D341Med (cell line): ENCODE measurements at regions not wholly inside any gene's neighbourhood (a gene's known extent, or its start where the extent isn't known, plus 50 kb on each side); places are given as distances from the start of the nearest gene placed in this dataset.
"Not testable (repeated sequence)": the region's sequence is repeated elsewhere in the genome, so short reads cannot be mapped to it uniquely, and the experiment has no call there.

Experiments
- DNase-seq: peaks from one replicate; pipeline ENCODE4 v3.0.0; 2012; ENCODE audit warnings: low spot score

DNA sequence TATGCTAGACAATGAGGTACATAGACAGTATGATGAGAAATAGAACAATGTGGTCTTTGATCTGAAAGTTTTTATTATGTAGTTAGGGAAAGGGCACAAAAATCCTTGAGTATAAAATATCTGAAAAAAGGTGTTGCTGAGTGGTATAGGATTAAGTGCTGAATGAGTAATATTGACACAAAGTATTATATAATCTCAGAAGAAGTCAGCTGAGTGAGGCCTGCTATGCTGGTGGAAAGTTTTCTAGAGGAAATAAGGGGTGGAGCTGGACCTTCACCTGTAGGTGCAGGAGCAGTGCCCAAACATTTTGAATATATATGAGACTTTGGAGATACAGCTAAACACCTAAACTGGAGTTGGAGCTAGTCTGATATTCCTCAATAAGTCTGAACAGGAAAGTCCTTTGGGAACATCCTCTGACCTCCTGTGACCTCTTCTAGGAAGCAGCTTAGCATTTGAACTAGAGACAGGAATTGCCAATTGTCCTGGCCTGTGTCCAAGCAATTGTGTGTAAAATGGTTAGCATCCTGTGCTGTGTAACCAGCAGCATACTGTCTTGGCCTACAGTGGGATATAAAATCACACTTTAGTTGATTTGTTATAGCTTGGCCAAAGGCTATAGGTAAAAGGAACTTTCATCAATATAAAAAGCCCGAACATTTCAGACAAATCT is 285.3 kb downstream of the ANKRD50 start:
- no peak for DNase-seq

DNA sequence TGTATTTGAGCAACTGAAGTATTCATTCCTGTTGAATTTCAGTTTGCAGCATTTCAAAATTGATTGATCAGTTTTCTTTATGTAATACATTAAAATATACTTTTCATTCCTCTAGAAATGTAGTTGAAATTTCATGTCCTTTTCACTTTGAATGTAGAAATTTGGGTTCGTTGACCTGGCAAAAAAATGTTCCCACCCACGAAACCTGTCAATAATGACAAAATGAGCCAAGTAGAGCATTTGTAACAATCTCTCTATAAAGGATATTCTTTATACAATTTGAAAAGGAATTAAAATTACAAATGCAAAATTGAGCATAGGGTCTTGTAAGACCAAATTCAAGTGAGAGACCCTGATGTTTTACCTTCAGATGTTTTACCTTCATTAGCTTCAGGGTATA is 283.9 kb downstream of the ANKRD50 start:
- DNase-seq: no peak

DNA sequence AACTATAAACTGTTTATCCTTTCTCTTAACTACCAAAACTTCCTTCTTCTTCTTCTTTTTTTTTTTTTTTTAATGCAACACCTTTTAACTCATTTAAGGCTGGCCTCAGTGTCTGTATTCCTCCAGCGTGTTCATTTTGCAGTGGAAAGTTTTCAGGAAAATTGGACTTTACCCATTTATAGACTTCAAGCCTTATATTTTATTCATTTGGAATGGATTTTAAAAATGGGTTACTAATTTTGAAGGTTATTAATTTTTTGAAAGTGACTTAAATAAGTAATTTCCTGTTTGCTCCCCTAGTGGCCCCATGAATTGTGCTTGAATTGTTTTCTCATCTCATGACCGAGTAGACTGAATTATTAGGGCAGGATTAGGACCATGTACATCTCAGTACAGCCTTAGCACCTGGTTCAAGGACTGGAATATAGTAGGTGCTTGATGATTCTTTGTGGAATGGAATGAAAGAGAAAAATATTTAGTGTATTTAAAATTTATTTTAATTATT is 282.7 kb downstream of the ANKRD50 start:
- no peak for DNase-seq

DNA sequence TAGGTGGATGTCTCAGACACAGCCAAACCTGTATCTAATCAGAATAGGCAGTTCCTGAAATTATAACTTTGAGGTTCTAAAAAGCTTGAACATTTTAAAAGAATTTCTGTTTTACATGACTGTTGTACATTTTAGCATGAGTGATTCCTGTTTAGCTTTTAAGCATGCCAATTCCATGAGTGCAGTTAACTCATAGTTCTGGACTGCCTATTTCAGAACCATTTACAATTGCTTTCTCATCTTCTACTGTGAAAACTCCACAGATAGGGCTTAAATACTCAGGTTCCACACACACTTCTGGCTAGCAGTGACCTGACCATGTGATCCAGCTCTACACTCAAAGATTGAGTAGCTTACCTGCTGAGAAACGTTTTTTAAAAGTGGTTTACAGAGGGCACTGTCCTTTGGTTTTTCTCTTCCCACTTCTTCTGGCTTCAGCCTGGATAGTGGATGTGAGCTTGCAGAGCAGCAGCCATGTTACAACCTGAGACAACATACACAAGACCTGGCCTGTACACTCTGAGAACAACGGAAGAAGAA is 280.8 kb downstream of the ANKRD50 start:
- no peak for DNase-seq

DNA sequence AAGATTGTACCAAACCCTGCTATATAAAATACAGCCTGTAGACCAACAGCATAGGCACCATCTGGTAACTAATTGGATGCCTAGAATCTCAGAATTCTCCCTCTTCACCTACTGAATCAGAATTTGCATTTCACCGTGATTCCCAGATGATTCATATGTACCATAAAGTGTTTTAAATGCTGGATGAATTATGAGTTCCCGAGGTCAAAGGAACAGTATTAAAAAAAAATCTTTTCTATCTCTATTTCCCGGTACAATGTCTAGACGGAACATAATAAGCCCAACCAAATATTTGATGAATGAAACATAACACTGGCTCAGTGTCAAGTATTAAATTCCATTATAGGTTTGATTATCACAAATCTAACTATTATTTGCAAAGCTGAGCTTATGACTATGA is 280.0 kb downstream of the ANKRD50 start:
- DNase-seq: no peak

DNA sequence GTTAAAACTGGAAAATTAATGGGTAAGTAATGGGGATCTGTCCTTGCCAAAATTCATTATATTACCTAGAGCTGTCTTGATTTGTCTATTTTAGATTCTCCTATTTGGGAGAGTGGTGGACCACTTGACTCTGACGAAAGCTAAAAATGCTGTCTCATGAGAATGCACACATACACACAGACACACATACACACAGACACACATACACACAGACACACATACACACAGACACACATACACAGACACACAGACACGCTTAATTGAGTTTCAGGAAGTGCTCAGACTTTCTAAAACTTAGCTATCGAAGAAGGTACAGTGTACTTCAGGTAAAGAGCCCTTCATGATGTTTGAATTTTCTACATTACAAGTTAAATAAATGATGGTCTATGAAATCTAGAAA is 279.5 kb downstream of the ANKRD50 start:
- no peak for DNase-seq

DNA sequence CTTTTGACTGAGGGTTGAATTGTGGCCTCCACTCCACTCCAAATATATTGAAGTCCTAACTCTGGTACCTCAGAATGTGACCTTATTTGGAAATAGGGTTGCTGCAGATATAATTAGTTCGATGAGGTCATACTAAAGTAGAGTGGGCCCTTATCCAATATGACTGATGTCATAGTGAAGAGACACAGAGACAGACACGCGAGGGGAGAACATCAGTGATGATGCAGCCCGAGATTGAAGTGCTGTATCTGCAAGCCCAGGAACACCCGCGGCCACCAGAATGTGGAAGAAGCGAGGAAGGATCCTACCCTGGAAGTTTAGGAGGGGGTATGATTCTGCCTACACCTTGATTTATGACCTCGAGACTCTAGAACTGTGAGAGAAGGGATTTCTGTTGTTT is 279.0 kb downstream of the ANKRD50 start:
- no peak for DNase-seq

DNA sequence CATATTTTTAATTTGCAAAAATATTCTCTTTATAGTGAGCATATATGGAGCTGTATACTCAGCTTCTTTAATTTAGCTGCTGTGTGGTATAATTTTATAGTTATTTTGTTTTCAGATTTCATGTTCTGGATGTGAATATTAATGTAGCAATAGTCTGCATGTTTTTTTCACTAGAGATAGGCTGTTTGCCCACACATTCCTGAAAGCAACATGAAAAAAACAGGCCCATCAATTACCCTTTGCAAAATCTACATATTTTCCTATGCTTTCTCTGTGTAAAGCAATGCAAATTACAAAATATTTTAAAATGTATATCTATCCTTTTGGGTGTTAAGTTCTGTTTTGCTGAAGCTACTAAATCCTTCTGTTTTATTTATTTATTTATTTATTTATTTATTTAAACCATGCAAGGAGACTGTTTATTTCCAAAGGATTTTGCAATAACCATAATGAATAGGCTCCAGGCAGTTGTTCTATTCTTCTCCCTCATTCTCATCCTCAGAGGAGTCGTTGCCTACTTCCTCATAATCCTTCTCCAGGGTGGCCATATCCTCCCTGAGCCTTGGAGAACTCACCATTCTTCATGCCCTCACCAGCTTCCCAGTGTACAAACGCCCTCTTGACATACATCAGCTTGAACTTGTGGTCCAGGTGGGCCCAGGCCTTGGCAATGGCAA is 277.1 kb downstream of the ANKRD50 start:
- no peak for DNase-seq

DNA sequence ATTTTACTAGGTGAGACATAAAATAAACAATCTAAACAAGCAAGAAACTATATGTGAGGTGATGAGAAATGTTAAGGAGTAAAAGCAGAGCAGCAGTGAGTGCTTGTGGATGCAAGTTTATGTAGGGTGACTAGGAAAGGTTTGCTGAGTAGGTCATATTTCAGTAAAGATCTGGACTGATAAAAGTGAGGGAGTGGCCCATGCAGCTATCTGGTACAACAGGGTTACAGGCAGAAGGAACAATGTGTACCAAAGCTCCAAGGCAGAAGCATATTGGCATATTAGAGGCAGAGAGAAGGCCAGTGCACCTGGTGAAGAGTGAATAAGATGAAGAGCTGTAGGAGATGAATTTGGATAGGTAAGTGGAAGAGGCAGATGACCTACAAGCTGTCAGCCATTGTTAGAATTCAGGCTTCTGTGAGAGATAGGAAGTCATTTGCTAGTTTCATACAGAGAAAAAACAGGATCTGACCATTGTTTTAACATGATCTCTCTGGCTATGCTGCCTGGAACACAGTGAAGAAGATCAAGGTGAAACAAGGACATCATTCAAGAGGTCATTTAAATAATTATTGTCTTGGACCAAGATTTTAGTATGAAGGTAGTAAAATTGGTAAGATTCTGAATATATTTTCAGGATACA is 274.6 kb downstream of the ANKRD50 start:
- DNase-seq: no peak

DNA sequence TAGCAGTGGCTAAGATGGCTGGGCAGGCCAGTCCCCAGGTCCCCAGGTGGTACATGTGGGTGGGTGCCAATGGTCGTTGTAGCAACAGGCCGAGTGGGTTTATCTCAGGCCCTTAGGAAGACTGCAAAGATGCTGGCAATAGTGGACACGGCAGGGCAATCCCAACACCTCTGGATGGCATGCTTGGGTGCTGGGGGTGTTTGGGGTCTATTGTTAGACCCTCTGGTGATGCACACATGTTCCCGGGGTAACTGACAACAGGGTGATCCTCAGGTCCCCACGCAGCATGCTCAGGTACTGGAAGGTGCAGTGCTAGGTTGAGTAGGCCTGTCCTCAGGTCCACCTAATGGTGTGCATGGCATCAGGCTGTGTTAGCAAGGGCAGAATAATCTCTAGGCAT is 267.5 kb downstream of the ANKRD50 start:
- no peak for DNase-seq

DNA sequence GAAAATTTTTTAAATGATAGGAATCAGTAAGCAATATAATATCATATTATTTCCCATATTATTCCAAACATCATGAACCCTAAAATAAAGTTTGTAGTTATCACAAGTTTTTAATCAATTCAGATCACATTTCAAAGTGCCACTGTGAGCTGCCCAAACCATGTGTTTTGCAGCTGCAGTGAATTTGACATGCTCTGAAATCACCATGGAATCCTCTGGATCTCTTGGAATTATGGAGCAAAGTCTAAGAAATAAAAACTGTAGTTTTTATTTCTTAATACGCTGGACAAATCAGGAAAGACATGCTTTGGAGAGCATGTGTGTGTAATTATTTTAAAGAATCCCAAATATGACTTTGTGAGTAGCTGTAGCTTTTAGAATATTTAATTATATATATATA is 262.7 kb downstream of the ANKRD50 start:
- DNase-seq: no peak

DNA sequence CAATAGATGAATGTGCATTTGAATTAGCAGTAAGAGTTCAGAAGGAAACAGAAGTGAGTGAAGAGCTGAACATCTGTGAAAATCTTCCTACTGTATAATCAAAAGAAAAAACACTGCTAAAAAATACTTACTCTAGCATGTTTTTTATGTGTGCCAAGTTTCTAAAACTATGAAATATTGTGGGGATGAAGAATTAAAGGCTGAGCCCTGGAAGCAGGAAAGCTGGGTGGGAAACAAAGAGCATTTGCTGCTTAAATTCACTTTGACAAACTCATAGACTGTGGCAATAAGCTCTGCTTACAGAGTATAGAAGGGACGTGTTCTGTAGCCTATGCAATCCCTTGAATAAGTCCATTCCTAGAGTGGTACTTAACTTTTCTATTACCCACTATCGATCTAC is 261.7 kb downstream of the ANKRD50 start:
- DNase-seq: no peak

DNA sequence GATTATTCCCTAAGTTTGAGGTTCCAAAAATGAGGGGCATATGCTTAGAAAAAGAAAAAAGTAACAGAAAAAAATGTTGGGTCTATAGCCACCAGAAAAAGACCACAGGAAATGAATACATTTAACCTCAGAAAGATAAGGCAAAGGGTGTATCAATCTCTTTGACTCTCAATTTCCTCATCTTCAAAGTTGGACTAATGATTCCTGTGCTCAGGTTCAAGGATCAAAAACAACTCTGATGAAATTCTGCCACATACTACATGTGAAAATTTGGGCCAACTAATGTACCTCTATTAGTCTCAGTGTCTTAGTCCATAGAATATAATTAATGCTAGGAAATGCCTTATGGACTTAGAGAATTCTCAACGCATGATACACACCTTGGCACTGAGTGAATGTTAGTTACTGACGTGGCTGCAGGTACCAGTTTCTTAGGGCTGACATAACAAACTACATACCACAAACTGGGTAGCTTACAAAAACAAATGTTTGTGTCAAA is 257.7 kb downstream of the ANKRD50 start:
- no peak for DNase-seq

DNA sequence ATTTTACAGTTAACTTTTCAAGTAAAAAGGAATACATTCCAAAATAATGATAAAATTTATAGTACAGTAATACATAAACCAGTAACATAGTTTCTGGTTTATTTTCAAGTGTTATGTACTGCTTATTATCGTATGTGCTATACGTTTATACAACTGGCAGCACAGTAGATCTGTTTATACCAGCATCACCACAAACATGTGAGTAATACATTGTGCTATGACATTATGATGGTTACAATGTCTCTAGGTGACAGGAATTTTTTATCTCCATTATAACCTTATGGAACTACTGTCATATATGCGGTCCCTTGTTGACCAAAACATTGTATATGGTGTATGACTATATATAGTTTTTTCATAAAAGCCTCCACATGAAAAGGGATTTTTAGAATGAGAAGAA is 256.9 kb downstream of the ANKRD50 start:
- DNase-seq: no peak

DNA sequence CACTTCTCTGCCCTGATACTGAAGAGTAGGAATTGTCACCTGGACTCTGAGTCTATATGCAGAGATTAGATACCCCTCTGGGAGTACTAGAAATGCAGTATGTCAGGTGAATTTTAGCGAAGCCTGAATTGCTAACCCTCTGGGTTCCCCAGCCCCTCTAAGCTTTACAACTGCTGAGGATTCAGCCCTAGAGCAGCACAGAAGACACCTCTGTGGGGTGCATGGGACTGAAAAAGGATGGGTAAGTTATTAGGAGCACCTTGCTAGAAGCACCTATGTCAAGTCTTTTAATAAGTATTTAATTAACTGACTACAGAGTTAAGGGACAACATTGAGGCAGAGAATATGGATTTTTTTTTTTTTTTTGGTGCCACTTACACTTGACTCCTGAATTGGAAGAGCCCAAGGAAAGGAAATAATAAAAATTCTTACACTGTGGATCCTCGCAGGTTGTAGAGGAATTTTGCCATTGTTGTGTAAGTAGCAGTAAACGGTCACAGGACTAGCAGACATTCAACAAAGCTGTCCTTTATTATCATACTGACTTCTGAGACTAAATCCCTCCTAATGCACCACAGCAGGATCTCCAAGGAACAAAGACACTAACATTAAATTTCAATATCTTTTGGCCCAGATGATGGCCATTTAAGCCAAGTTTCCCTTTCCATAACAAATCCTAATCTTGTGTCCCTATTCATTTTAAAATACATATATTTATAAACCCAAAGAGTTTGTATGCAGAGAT is 253.2 kb downstream of the ANKRD50 start:
- DNase-seq: no peak

DNA sequence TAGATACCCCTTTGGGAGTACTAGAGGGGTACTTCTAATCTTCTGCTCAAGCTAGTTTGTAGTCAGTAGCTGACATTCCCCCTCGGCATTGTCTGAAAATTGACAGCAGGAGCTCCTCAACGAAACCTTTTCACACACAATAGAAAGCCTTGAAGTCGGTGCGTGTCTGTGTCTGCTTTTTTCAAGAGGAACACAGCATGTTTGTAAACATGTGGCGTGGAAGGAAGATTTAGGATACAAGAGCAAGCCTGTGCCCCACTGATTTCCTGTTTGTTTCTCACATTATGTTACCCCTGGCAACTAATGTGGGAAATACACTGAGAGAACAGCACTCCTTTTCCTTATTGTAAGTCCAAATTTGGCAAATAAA is 252.6 kb downstream of the ANKRD50 start:
- no peak for DNase-seq

DNA sequence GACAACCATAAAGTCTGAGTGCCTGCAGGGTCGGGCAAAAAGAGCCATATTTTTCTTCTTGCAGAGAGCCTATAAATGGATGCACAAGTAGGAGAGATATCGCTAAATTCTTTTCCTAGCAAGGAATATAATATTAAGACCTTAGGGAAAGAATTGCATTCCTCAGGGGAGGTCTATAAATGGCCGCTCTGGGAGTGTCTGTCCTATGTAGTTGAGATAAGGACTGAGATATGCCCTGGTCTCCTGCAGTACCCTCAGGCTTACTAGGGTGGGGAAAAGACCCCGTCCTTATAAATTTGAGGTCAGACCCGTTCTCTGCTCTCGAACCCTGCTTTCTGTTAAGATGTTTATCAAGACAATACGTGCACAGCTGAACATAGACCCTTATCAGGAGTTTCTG is 250.9 kb downstream of the ANKRD50 start:
- DNase-seq: not testable (repeated sequence)

DNA sequence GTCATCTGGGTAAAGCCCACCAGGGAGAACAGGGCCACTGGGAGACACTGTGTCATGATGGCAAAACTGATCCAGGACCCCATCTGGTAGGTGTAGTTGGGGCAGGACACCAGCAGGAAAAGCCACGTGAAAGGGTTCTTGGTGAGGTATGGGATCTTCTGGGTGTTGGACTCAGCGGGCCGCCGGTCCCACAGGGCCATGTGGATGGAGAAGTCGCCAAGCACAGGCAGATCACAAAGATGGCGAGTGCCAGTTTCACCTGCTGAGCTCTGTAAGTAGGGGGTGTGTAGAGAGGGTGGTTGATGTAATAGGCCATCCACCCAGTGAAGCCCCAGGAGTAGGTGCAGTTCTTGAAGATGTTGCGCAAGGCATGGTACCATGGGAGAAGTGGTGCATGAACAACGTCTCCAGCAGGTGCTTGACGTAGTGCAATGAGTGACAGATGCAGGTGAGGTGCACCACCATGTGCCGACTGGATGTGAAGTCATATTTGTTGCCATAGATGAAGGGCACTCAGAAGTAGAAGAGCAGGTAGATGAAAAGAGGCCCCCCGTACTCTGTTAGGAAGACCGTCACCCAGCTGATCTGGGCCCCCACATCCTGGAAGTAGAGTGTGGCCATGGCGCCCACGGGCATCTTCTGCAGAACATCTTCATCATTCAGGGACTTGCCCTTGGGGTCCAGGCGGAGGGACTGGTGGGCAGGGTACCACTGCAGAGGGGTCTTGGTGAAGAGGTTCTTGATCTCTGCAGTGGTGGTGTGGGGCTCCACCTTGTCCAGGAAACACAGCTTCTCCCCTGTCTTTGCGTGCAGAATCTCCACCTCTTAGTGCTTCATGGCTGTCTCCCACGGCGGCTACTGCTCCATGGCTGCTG is 249.3 kb downstream of the ANKRD50 start:
- DNase-seq: no peak

DNA sequence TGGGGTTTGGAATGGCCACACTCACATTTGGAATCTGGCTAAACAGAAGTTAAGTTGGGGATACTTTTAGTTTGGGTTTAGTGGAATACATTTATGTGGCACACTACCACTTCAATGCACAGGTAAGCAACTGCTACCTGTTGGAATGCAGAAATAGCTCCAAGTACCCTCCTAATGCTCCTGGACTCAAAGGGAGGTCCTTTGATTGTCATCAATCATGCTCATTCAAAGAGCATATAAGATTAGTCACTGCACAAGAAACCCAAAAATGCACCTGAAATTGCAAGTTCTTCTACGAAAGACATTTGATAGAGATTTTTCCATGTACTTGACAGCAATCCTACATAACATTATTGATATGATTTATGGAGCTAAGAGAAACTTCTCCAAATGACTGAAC is 247.7 kb downstream of the ANKRD50 start:
- DNase-seq: no peak

DNA sequence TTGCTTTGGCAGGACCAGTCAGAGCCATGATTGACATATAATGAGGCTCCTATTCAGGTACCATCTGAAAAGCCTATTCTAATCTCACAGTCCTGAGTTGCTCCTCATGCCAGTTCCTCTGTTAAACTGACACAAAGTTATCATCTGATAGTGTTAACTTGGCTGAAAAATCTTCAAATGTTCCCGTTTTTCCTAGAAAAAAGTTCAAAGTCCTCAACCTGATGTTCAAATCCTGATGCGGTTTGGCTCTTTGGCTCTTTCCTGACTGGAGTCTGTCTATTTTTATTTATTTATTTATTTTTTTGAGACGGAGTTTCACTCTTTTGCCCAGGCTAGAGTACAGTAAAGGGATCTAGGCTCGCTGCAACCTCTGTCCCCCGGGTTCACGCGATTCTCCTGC is 244.2 kb downstream of the ANKRD50 start:
- no peak for DNase-seq

DNA sequence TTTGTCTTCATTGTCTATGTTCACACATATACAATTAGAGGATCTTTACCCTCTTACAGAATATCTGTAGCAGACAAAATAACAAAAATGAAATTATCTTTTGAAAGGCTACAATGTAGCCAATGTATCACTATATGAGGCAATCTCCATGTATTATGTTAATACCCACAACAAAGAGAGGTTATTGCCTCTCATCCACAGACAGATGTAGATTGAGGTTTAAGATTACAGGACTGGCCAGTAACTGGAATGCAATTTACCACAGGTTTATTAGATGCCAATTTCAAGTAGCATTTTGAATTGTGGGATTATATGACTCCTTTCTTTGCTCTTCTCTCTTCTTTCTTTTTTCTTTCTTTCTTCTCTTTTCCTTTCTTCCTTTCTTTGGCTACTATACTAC is 242.6 kb downstream of the ANKRD50 start:
- no peak for DNase-seq
